Heart right ventricle (tissue), 16 donors: ENCODE measurements at regions not wholly inside any gene's neighbourhood (a gene's known extent, or its start where the extent isn't known, plus 50 kb on each side); places are given as distances from the start of the nearest gene placed in this dataset.

Source experiments
- ATAC-seq, 8 donors: fragments of 200-7000 bp; cut with Tn5 transposase; one replicate each; pipeline ENCODE4 v1.9.1; 2020; ENCODE audit warnings: mild to moderate bottlenecking in 8 of 8, moderate library complexity in 8 of 8, moderate number of reproducible peaks in 1 of 8
- DNase-seq, 2 donors: peaks; one replicate each; pipeline ENCODE4 v3.0.0-alpha.2; 2020
- H3K27ac ChIP-seq, 10 donors: fragments of 200-600 bp; sonication (generic) in 2 of 10; one replicate each; pipeline versions ENCODE4 v1.5.0 to v1.8.0; 2020 to 2022; ENCODE audit warnings: mild to moderate bottlenecking in 3 of 10
- H3K27me3 ChIP-seq, 7 donors: fragments of 200-600 bp; one replicate each; pipeline ENCODE4 v1.8.0; 2021 to 2022; ENCODE audit warnings: mild to moderate bottlenecking in 2 of 7
- H3K36me3 ChIP-seq, 9 donors: fragments of 200-600 bp; sonication (generic) in 1 of 9; one replicate each; pipeline versions ENCODE4 v1.5.0 to v1.8.0; 2020 to 2022; ENCODE audit warnings: mild to moderate bottlenecking in 2 of 9
- H3K4me1 ChIP-seq, 9 donors: fragments of 200-600 bp; sonication (generic) in 1 of 9; one replicate each; pipeline versions ENCODE4 v1.5.0 to v1.8.0; 2020 to 2022; ENCODE audit warnings: mild to moderate bottlenecking in 4 of 9
- H3K4me3 ChIP-seq, 10 donors: fragments of 200-600 bp; sonication (generic) in 2 of 10; one replicate each; pipeline versions ENCODE4 v1.5.0 to v1.8.0; 2020 to 2022; ENCODE audit warnings: mild to moderate bottlenecking in 7 of 10, moderate library complexity in 2 of 10
- H3K9me3 ChIP-seq, 11 donors: fragments of 200-600 bp in 10 of 11; sonication (generic) in 2 of 11; one replicate each; pipeline versions ENCODE4 v1.5.0 to v1.8.0; 2013 to 2022; ENCODE audit warnings: mild to moderate bottlenecking in 2 of 11, control low read depth in 1 of 11, moderate library complexity in 1 of 11
- CTCF ChIP-seq, 9 donors: fragments of 200-600 bp; sonication (generic) in 2 of 9; IDR thresholded peaks; one replicate each; pipeline versions ENCODE4 v1.5.0 to v1.8.0; 2021 to 2022; ENCODE audit warnings: antibody characterized with exemption in 9 of 9, mild to moderate bottlenecking in 5 of 9, moderate library complexity in 1 of 9
- WGBS, 2 donors: extraction: QIAGEN DNeasy Blood & Tissue Kit; methylation state at CpG; one replicate each; pipeline ENCODE4 v1.1.7; 2013; ENCODE audit warnings: inconsistent platforms in 1 of 2; 5-methylcytosine and 5-hydroxymethylcytosine counted together
- intact Hi-C, 10 donors: fragments of 100-400 bp; cut with DNase I; formaldehyde crosslinking; loops; one replicate each; pipeline versions ENCODE4 v1.11.1 to v1.14.2; 2022
- donor health status: Arrhythmogenic right ventricular cardiomyopathy.
- donor health status: ischemic (EF 13 %, LVEDD 7.1; RV severe dilation, severe dysfunction).
- donor health status: healthy with polysubstance abuse.
- donor health status: DM: no; HTN: yes; CAD: no.
- donor health status: DM: no; HTN: no; CAD: no.
- donor health status: ischemic (EF 25% LVEDD 6.9; RV normal size, moderate dysfunction).
- donor health status: ischemic (EF 25% LVEDD 5.7; RV mildly dilated, moderate dysfunction).
- donor health status: healthy.
- donor health status: DM: yes; HTN: yes; CAD: no.
- donor health status: Ischemic cardiomyopathy.
- donor health status: ischemic (EF 35%, LVEDD 5.7; RV mildly dilated, moderate dysfunction).
- donor health status: nonischemic (EF 11% LVEDD 7.7; RV severe dilation, severe dysfunction).
- donor health status: DM: yes; HTN: yes; CAD: no.
- donor health status: PGD.
- donor health status: ischemic (EF 29% LVEDD 5.4; RV normal size, mild dysfunction).
- donor health status: nonischemic (EF 23%, LVEDD 6.1; RV moderate dilation, normal function).

- Histone ChIP-seq H3K36me3 (no peaks in the 10 kb centered on the region), H3K4me3 (no peak overlapping the region), H3K9me3 (no peaks in the 10 kb centered on the region), H3K27me3 (no peaks in the 10 kb centered on the region), H3K4me1 (peaks cover 0 to 30% (median 11%) of the 10 kb centered on the region in 9 donors), H3K27ac (peak overlapping the region in 1 of 10 donors; percentile 48)
- 70 to 77% methylated on average over 7 of the region's 7 CpGs for WGBS, 2 donors
- DNase-seq (no peak), ATAC-seq (peak in 3 of 8 donors; percentile 43 to 63 (median 59))
- intact Hi-C loops, result no loop called here
- no peak for TF ChIP-seq CTCF (IDR thresholded peaks at IDR 0.05)
These were observed 590.3 kb downstream of the BUD13 start for GRCh38 chr11:116182356-116182966.

GRCh38 chr11:116180806-116181600, 591.8 kb downstream of the BUD13 start:
- Histone ChIP-seq H3K27ac (no peak overlapping the region), H3K4me1 (peaks cover 0 to 35% (median 11%) of the 10 kb centered on the region in 9 donors), H3K9me3 (no peaks in the 10 kb centered on the region), H3K27me3 (no peaks in the 10 kb centered on the region), H3K36me3 (no peaks in the 10 kb centered on the region), H3K4me3 (no peak overlapping the region)
- 67 to 74% methylated on average over 13 of the region's 13 CpGs for WGBS, 2 donors
- ATAC-seq, result peak in 4 of 8 donors; percentile 16 to 43 (median 34)
- no peak for TF ChIP-seq CTCF (IDR thresholded peaks at IDR 0.05)
- no peak for DNase-seq
- intact Hi-C loops, result no loop called here

DNA sequence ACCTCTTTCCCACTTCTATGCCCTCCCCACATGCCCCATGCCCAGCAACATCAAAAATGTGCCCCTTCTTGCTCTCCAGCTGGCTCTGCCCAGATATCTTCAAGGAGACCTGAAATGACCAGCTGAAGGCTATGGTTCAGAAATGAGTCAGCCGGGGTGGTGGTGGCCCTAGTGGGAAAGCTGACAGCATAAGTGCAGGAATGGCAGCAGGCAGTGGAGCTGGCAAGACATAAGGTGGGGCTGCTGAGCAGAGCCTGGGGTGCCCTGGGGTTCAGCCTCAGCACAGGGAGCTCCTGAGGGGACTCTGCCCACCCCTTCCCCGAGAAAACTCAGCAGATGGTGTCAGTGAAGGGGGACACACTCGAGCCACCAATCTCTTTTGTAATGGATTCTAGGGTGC, 593.4 kb downstream of the BUD13 start:
- DNase-seq, result no peak
- 82 to 97% methylated on average over 3 of the region's 3 CpGs for WGBS, 2 donors
- H3K4me1 ChIP-seq, result peaks cover 0 to 40% (median 14%) of the 10 kb centered on the region in 9 donors
- no peak overlapping the region for H3K4me3 ChIP-seq
- no peak for TF ChIP-seq CTCF (IDR thresholded peaks at IDR 0.05)
- H3K36me3 ChIP-seq, result no peaks in the 10 kb centered on the region
- intact Hi-C loops, result loop anchor here in 1 of 10 donors (10.0 kb wide), 1 partner anchor 165 kb away; no protein-coding TSS in a partner anchor
- H3K27ac ChIP-seq, result no peak overlapping the region
- H3K27me3 ChIP-seq, result peaks cover 0 to 5% (median 0%) of the 10 kb centered on the region in 7 donors
- H3K9me3 ChIP-seq, result no peaks in the 10 kb centered on the region
- no peak for ATAC-seq

- no peak for TF ChIP-seq CTCF (IDR thresholded peaks at IDR 0.05)
- Histone ChIP-seq H3K36me3 (no peaks in the 10 kb centered on the region), H3K4me3 (no peak overlapping the region), H3K4me1 (peaks cover 0 to 38% (median 10%) of the 10 kb centered on the region in 9 donors), H3K27ac (no peak overlapping the region), H3K9me3 (no peaks in the 10 kb centered on the region), H3K27me3 (peaks cover 0 to 10% (median 0%) of the 10 kb centered on the region in 7 donors)
- ATAC-seq (no peak), DNase-seq (no peak)
- WGBS, 2 donors, result 96% methylated on average over 4 of the region's 4 CpGs
- intact Hi-C loops, result loop anchor here in 1 of 10 donors (10.0 kb wide), 1 partner anchor 163 kb away; no protein-coding TSS in a partner anchor
These were observed 595.1 kb downstream of the BUD13 start for GRCh38 chr11:116177521-116178210.
